NT2/D1 (cell line): ENCODE measurements at regions not wholly inside any gene's neighbourhood (a gene's known extent, or its start where the extent isn't known, plus 50 kb on each side); places are given as distances from the start of the nearest gene placed in this dataset.

Experiments used
- SUZ12 ChIP-seq: IDR thresholded peaks from 2 replicates; pipeline ENCODE4 v1.6.1; 2011; ENCODE audit not compliant: insufficient read length, insufficient read depth; ENCODE audit errors: extremely low read depth
- YY1 ChIP-seq: IDR thresholded peaks from 2 replicates; pipeline ENCODE4 v1.6.1; 2011; ENCODE audit not compliant: insufficient read length, insufficient read depth
- ZNF274 ChIP-seq: IDR thresholded peaks from 2 replicates; pipeline ENCODE4 v1.6.1; 2011; ENCODE audit warnings: mild to moderate bottlenecking, low read depth, low read length

- TF ChIP-seq ZNF274 (no peak), YY1 (no peak), SUZ12 (no peak)
Observed at GRCh38 chr11:105201166-105201565, 61.6 kb upstream of the CARD18 start.
